ENCODE measurements at regions not wholly inside any gene's neighbourhood (a gene's known extent, or its start where the extent isn't known, plus 50 kb on each side); places are given as distances from the start of the nearest gene placed in this dataset.

DNA sequence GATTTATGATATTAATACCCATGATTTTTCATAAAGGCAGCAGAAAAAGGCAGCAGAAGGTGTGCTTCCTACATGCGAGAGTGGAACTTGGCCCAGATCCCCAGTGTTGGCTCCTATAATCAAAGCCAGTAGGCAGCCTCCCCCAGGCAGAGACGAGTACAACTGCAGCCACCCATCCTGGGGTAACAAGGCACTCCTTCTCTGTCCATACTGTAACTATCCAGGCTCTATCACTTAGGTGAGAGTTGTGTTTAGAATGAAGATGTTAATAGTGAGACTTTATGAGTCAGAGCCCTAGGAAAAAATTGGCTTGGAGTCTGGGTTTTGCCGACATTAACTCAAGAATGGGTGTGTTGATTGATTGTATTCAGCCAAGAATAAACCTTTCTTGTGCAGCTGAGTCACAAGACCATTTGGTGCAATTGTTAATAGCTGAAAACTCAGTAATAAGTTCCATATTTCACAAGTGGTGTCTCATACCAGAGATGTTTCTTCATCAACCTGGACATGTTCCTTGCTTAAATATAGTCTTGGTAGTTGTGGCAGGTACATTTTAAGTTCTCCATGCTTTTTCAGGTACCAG, 322.3 kb downstream of the DUSP10 start:
- WGBS, 3 donors: 35 to 49% (median 41%) methylated on average over 3 of the region's 3 CpGs
- Histone ChIP-seq H3K27ac (no peak overlapping the region), H3K27me3 (no peaks in the 10 kb centered on the region), H3K9me3 (no peaks in the 10 kb centered on the region), H3K36me3 (no peaks in the 10 kb centered on the region), H3K4me1 (ENCODE audit: insufficient read depth) (no peaks in the 10 kb centered on the region), H3K4me3 (no peak overlapping the region)
- no peak for DNase-seq
- intact Hi-C loops (cut with DNase I): no loop called here
- TF ChIP-seq, protein P1, sequence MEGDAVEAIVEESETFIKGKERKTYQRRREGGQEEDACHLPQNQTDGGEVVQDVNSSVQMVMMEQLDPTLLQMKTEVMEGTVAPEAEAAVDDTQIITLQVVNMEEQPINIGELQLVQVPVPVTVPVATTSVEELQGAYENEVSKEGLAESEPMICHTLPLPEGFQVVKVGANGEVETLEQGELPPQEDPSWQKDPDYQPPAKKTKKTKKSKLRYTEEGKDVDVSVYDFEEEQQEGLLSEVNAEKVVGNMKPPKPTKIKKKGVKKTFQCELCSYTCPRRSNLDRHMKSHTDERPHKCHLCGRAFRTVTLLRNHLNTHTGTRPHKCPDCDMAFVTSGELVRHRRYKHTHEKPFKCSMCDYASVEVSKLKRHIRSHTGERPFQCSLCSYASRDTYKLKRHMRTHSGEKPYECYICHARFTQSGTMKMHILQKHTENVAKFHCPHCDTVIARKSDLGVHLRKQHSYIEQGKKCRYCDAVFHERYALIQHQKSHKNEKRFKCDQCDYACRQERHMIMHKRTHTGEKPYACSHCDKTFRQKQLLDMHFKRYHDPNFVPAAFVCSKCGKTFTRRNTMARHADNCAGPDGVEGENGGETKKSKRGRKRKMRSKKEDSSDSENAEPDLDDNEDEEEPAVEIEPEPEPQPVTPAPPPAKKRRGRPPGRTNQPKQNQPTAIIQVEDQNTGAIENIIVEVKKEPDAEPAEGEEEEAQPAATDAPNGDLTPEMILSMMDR (IDR thresholded peaks at IDR 0.05): no peak
- TF ChIP-seq EP300 (IDR thresholded peaks at IDR 0.05): no peak
- no peak for TF ChIP-seq POLR2A (IDR thresholded peaks at IDR 0.05)

DNA sequence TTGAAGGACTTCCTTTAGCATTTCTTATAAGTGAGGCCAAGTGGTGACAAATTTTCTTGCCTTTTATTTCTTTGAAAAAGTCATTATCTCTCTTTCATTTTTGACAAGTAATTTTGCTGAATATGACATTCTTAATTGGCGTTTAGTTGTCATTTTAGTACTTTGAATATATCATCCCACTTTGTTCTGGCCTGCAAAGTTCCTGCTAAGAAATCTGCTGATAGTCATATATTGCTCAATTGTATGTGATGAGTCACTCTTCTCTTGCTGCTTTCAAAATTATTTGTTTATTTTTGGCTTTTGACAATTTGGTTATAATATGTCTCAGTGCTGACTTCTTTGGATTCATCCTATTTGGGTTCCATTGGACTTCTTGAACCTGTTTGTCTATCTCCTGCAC, 312.6 kb downstream of the DUSP10 start:
- DNase-seq: no peak
- Histone ChIP-seq H3K9me3 (no peaks in the 10 kb centered on the region), H3K27me3 (no peaks in the 10 kb centered on the region), H3K27ac (no peak overlapping the region), H3K4me3 (no peak overlapping the region), H3K36me3 (no peaks in the 10 kb centered on the region), H3K4me1 (ENCODE audit: insufficient read depth) (no peaks in the 10 kb centered on the region)
- TF ChIP-seq, protein P1 (IDR thresholded peaks at IDR 0.05): no peak
- WGBS, 3 donors: 76 to 90% (median 86%) methylated on average over 1 of the region's 1 CpG
- intact Hi-C loops (cut with DNase I): loop anchor here in 1 of 4 donors (5.0 kb wide), 1 partner anchor 1433 kb away; no protein-coding TSS in a partner anchor

GRCh38 chr1:221430152-221430960, 311.5 kb downstream of the DUSP10 start:
- no peak for DNase-seq
- intact Hi-C loops (cut with DNase I): loop anchor here in 3 of 4 donors (10.0 kb wide), 3 partner anchors 166 to 626 kb away; partner anchors contain the start of gene HLX (in 3 of the 3)
- Histone ChIP-seq H3K27me3 (no peaks in the 10 kb centered on the region), H3K27ac (no peak overlapping the region), H3K4me1 (ENCODE audit: insufficient read depth) (no peaks in the 10 kb centered on the region), H3K9me3 (no peaks in the 10 kb centered on the region), H3K36me3 (no peaks in the 10 kb centered on the region), H3K4me3 (no peak overlapping the region)
- WGBS, 3 donors: 44 to 61% (median 45%) methylated on average over 4 of the region's 4 CpGs
- TF ChIP-seq, protein P1 (IDR thresholded peaks at IDR 0.05): no peak
- TF ChIP-seq POLR2A (IDR thresholded peaks at IDR 0.05) (no peak), EP300 (IDR thresholded peaks at IDR 0.05) (no peak)

DNA sequence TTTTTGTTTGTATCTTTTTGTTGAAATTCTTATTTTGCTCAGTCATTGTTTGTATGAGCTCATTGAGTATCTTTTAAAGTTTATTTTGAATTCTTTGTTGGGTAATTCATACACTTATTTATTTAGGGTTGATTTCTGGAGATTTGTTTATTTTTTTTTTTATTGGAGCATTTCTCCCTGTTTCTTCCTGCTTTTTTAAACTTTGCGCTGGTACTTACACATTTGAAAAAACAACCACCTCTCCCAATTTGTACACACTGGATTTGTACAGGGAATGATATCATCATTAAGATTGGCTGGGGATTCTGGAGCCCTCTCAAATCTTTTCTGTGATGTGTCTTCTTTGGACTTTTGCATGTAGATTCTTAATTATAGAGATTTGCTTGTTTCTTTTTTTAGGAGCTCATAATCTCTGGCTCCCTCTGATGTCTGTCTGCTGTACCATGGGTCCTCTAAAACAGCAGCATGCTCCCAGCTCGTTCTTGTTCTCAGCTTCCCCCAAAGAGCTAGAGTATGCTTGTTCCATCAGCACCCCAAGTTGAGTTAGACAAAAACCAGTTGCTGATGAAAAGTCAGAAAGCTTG, 310.7 kb downstream of the DUSP10 start:
- TF ChIP-seq POLR2A (IDR thresholded peaks at IDR 0.05) (no peak), EP300 (IDR thresholded peaks at IDR 0.05) (no peak)
- TF ChIP-seq, protein P1 (IDR thresholded peaks at IDR 0.05): no peak
- intact Hi-C loops (cut with DNase I): loop anchor here in 3 of 4 donors (10.0 kb wide), 3 partner anchors 166 to 626 kb away; partner anchors contain the start of gene HLX (in 3 of the 3)
- no peak overlapping the region for H3K4me3 ChIP-seq
- WGBS, 3 donors: 52 to 56% (median 53%) methylated on average over 2 of the region's 2 CpGs
- DNase-seq: no peak
- H3K27ac ChIP-seq: no peak overlapping the region
- no peaks in the 10 kb centered on the region for H3K9me3 ChIP-seq
- no peaks in the 10 kb centered on the region for H3K27me3 ChIP-seq
- H3K4me1 ChIP-seq (ENCODE audit: insufficient read depth): no peaks in the 10 kb centered on the region
- H3K36me3 ChIP-seq: no peaks in the 10 kb centered on the region
